GM18499 (cell line): ENCODE measurements at regions not wholly inside any gene's neighbourhood (a gene's known extent, or its start where the extent isn't known, plus 50 kb on each side); places are given as distances from the start of the nearest gene placed in this dataset.
"Not testable (repeated sequence)": the region's sequence is repeated elsewhere in the genome, so short reads cannot be mapped to it uniquely, and the experiment has no call there.

Experiments used
- ATAC-seq: cut with Tn5 transposase; IDR thresholded peaks from one replicate; pipeline ENCODE4 v1.9.1; 2021; ENCODE audit warnings: moderate number of reproducible peaks; ENCODE audit not compliant: insufficient read depth, unreplicated experiment

DNA sequence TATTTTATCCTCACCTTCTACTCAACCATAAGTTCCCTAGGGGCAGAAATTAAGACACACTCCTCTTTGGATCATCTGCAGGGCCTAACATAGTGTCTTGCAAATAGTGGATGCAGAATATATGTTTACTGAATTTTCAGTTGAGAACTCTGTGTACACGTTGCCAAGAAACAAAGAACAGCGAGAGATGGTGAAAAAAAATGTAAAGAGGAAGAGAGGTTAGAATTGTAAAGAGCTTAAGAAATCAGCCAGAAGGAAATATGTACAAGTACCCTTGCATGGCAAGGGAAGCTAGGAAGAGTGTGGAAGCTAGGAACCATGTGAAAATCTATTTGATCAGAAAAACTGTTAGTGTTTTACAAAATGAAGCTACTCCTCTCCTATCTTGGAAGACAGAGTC is 431.0 kb downstream of the SMARCA1 start:
- ATAC-seq = no peak

DNA sequence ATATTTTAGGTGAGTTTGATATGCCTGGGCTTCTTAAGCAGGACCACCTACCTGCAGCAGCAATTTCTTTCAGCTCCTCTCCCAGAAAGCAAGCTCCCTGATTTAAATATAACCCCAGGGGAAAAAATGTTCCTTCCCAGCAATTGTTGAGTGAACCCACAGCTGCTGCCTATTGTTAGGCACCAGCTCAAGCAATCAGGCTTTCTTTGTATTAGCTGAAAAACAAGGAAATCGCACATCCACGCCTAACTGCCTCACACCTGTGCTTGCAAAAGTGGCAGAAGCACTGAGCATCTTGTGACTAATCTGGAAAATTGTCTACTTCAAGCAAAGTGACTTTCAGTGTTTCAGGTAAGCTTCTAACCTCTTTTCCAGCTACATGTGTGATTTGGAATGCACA is 432.2 kb downstream of the SMARCA1 start:
- no peak for ATAC-seq

DNA sequence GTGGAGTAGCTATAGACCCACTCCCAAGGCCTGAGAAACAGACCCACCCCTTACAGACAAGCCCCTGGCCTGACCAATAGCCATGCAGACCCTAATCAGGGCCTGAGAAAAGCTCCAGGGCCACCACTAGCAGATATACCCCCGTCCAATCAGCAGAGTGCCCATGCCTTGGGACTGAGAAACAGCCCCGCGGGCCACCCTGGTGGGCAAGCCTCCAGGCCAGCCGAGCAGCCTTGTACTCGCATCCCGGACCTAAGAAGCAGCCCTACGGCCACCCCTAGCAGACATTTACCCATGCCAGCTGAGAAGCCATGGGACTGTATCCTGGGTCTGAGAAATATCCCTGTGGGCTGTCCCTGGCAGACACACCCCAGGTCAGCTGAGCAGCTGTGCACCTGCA is 436.5 kb downstream of the SMARCA1 start:
- no peak for ATAC-seq

DNA sequence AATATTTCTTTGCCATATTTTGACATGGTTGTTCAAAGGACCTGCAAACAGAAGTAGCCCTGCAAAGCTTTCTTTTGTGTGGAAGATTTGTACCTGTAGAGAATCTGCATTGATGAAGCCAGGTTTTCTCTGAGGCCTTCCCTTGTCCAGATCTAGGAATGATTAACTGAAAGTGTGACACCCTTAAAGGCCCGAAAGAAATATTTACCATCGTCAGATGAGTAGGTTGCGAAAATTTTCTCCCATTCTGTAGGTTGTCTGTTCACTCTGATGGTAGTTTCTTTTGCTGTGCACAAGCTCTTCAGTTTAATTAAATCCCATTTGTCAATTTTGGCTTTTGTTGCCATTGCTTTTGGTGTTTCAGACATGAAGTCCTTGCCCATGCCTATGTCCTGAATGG is 439.0 kb downstream of the SMARCA1 start:
- ATAC-seq = not testable (repeated sequence)

DNA sequence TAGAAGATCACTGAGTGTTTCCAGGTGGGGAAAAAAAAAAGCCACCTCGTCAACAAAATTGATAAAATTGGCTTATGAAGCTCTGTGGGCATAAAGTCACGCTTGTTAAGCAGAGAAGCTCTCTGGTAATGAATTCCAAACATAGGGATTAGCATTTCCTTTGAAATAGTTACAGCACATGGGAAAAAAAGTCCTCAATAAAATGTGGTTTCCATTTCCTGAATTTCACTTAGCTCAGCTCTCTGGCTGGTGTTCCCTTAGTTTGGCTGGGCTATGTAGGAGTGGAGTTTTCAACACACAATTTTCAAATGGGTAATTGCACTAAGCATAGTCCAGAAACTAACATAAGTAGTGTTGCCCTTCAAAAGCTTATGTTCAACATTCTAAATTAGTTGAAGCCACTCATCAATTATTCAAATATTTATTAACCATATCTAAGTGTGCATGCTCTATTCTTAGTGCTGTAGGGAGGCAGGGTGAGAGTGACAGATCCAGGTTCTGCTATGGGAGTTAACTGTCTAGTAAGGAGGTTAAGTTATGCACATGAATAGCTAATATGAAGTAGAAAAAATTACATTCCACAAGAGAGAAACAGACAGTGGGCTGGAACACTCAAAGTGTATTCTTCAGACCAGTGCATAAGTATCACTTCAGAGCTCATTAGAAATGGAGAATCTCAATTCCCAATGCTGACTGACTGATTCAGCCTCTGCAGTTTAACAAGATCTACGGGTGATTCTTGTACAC is 445.7 kb downstream of the SMARCA1 start:
- no peak for ATAC-seq

- no peak for ATAC-seq
These were observed 451.9 kb downstream of the SMARCA1 start for GRCh38 chrX:129071390-129071789.

DNA sequence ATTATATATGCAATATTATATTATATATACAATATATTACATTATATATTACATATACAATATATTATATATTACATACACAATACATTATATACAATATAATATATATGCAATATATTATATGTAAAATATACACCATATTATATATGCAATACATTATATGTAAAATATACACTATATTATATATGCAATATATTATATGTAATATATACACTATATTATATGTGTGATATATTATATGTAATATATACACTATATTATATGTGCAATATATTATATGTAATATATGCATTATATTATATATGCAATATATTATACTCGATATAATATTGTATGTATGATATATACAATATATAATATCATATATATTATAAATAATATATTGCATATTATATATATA is 457.4 kb downstream of the SMARCA1 start:
- ATAC-seq = no peak

- ATAC-seq = no peak
These were observed 464.9 kb downstream of the SMARCA1 start for GRCh38 chrX:129058405-129058804.

DNA sequence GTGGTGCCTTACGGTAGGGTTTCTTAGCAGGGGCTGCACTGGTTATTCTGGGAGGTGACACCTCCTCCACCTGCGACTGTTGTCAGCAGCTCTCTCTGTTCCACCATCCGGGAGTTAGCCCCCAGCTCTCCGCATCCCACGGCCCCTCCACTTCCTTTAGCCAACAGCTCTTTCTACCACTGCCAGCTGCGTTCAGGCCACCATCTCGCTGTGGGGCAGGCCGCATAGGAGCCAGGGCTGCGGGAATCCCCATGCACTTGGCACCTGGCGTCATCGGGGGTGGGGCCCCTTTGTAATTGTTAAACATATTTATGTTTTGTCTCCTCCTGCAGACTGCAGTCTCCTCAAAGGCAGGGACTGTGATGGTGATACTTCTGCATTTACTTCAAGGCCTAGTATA is 480.2 kb downstream of the SMARCA1 start:
- ATAC-seq = no peak

DNA sequence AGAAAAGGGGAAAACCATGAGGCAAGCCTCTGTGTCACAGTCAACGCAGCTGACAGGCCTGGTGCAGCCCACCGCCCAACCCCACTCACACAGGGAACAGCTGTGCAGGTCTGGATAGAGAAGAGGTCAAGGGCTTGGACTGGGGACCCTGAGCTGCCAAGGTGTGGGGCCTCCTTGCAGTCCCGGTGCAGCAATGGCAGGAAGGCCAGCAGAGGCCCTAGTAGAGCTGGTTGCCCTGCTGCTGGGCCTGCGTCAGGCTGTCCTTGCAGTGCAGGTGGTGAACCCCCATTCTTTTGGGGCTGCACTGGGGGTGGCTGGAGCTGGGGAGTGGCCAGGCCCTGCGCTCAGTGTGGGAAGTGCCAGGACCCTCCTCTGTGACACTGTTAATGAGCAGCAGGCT is 482.0 kb downstream of the SMARCA1 start:
- no peak for ATAC-seq

DNA sequence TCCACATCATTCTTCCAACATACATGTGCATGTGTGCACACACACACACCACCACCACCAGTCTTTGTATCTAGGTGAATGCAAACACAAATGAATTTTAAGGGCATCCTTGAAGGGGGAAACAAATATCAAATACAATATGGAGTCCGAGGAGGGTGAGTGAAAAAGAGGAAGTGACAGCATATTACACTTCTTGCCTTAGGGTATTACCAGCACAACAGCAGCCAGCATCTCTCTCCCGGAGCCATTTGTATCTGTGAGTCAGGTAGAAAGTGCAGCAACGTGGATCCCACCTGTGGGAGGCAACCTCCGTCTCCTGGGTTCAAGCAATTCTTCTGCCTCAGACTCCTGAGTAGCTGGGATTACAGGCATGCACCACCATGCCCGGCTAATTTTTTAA is 483.2 kb downstream of the SMARCA1 start:
- ATAC-seq = no peak

DNA sequence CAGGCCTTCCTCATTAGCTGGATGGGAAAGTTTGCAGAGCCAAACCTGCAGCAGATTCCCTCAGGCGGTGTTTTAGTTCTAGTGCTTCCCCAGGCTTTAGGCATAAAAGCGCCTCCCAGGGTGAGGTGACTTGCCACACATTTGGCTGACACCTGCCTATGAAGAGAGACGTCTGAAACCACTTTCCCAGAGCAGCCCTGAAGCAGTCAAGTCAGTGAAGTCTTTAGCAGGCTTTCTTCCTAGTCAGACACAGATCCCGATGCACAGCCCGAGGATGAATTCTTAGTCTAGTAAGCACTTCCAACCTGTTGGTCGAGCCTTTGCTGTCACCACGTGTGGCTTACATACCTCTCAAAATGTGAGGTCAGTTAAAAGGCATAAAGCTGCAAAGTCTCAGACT is 484.1 kb downstream of the SMARCA1 start:
- no peak for ATAC-seq

DNA sequence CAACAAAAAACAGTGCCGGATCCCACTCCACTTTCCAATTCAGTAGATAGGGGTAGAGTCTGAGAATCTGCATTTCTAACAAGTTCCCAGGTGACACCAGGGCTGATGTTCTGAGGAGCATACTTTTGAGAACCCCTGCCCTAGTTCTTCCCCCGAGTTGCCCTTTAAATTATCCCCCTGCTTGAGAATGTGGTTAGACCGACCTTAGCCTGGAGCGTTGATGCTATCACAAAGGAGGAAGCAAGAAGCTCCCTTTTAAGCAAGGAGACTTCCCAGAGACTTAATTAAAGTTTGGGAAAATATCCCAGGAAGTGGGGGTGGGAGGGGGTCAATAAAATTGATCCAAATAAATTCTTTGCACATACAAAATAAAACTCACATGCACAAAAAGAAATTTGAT is 485.9 kb downstream of the SMARCA1 start:
- ATAC-seq = no peak

DNA sequence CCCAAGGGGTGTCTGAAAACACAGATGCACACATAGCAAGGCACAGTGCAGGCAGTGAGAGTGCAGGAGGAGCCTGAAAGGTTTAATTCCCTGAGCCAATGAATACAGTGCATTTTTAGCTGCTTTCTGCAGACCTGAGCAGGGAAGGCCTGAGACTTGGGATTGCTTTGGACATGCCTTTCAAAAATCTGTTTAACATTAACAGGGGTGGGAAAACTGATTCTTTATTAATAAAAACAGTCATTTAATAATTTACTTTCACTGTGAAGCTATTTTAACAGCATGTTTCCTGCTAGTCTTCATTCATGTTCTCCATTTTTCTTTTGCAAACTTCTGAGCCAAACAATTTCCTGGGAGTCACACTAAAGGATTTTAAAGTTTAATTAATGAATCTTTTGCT is 488.1 kb downstream of the SMARCA1 start:
- ATAC-seq = no peak

- no peak for ATAC-seq
These were observed 489.1 kb downstream of the SMARCA1 start for GRCh38 chrX:129034196-129034595.

DNA sequence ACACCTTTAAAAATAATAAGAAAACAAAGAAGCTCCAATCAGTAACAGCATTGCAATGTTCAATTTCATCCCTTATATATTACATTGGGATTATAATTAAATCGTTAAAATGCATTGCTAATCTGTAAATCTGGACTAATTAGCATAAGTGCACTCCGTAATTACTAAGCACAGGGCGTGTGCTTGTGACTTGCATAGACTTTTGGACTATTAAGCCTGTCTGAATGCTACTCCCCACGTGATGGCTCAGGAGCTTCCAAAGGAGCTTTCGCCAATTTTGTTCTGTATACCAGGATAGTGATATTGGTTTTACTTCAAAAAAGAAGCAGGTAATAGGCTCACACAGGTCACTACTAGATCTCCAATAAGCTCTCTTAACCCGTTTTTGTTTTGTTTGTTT is 497.1 kb downstream of the SMARCA1 start:
- no peak for ATAC-seq

DNA sequence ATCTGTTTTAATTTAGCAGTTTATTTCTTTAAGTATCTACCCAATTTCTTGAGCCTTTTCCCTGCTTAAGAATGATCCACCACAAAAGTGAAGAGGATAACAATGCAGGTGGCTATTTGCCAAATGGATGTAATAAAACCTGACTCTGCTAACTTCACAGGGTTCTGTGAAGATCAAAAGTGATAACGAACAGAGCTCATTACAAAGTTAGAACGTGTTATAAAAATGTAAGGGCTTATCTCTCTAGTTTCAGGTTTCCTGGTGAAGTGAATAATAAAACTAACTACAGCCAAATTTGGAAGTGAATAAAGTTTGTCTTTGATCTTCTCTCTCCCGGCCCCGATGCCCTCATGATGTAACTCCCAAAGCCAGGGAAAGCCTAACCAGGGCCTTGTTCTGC is 497.9 kb downstream of the SMARCA1 start:
- ATAC-seq = no peak

- no peak for ATAC-seq
These were observed 503.9 kb downstream of the SMARCA1 start for GRCh38 chrX:129019412-129019811.

DNA sequence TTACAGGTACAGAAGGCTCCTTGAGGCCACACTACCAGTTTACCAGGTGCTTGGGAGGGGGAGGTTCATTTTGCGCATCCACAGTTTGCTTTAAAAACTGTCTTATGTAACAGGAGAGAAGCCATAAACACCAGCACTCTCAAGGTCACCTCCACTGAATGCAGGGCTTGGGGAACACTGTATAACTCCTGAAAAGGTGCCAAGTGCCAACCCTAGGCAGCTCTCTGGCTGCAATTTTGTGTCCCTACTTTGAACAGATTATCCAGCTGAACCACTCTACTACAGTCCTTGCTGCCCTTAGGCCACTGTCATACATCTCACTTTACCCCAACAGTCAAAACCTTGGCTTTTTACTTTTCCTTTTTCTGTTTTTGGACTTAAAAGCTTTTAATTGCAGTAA is 507.9 kb downstream of the SMARCA1 start:
- no peak for ATAC-seq

- ATAC-seq = no peak
These were observed 509.7 kb downstream of the SMARCA1 start for GRCh38 chrX:129013574-129013973.

DNA sequence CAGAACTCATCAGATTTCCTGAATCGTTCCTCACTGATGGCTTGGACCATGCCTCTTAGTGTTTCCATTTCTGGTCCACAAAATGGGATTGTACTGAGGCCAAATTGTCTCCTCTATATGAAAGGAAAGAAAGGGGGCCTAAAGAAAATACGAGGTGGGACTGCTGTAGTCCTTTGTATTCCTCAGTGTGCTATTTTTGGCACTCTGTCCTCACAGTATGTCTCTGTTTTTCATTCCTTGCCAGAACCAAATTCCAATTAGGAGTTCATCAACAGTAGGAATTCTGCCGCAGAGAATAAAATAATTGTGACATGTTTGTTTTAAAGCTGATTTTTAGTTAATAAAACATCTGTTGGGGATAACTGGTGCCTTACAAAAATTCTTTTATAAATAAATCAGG is 515.7 kb downstream of the SMARCA1 start:
- ATAC-seq = no peak

GRCh38 chrX:129006491-129006890 is 516.8 kb downstream of the SMARCA1 start:
- no peak for ATAC-seq

GRCh38 chrX:129000797-129001196 is 522.5 kb downstream of the SMARCA1 start:
- ATAC-seq = no peak
